ENCODE measurements at regions not wholly inside any gene's neighbourhood (a gene's known extent, or its start where the extent isn't known, plus 50 kb on each side); places are given as distances from the start of the nearest gene placed in this dataset.

GRCh38 chr5:125313555-125313954 is 567.1 kb upstream of the ZNF608 start:
- intact Hi-C loops (cut with micrococcal nuclease): no loop called here
- H3K27ac ChIP-seq (ENCODE audit: low read depth, low read length): no peak overlapping the region
- Mint-ChIP-seq H3K4me1 (no peaks in the 10 kb centered on the region), H3K4me3 (no peak overlapping the region), H3K27me3 (no peaks in the 10 kb centered on the region), H3K27ac (no peak overlapping the region), H3K36me3 (no peaks in the 10 kb centered on the region), H3K9me3 (peaks cover 0 to 21% (median 4%) of the 10 kb centered on the region in 11 donors)
- ATAC-seq (no peak), DNase-seq (no peak)
- no peaks in the 10 kb centered on the region for H3K27me3 ChIP-seq (ENCODE audit: control insufficient read depth in 2 of 2, insufficient read depth in 2 of 2, low read length in 2 of 2)
- no peak overlapping the region for H3K4me3 ChIP-seq (ENCODE audit: low read length)
- no peaks in the 10 kb centered on the region for H3K4me1 ChIP-seq (ENCODE audit: control insufficient read depth in 2 of 2, insufficient read depth in 2 of 2, low read length in 2 of 2)
- POLR2A ChIA-PET: no interaction called here
- H3K36me3 ChIP-seq (ENCODE audit: control insufficient read depth in 2 of 3, insufficient read depth in 3 of 3, low read length in 3 of 3): no peaks in the 10 kb centered on the region
- no peaks in the 10 kb centered on the region for H3K9me3 ChIP-seq (ENCODE audit: control insufficient read depth in 2 of 3, low read length in 3 of 3)
- CTCF ChIA-PET: no interaction called here

DNA sequence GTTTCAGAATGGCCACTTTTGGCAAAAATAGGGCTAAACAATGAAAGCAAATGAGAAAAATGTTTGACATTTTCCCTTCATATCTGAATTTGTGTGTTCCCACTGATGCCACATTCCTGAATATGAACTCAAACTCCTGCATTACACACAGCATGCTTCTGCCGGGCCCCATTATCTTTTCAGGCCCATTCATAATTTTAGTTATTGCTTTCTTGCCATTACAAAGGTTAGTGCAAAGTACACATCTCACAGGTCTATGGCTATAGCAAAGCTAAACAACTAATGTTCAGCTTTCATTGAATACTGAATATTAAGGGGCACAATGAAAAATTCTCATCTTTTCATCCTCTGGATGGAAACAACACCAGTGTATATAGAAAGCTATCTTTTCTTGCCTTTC is 568.9 kb upstream of the ZNF608 start:
- Histone ChIP-seq H3K27me3 (ENCODE audit: control insufficient read depth in 2 of 2, insufficient read depth in 2 of 2, low read length in 2 of 2) (no peaks in the 10 kb centered on the region), H3K36me3 (ENCODE audit: control insufficient read depth in 2 of 3, insufficient read depth in 3 of 3, low read length in 3 of 3) (no peaks in the 10 kb centered on the region), H3K4me3 (ENCODE audit: low read length) (no peak overlapping the region), H3K4me1 (ENCODE audit: control insufficient read depth in 2 of 2, insufficient read depth in 2 of 2, low read length in 2 of 2) (no peaks in the 10 kb centered on the region), H3K9me3 (ENCODE audit: control insufficient read depth in 2 of 3, low read length in 3 of 3) (no peaks in the 10 kb centered on the region), H3K27ac (ENCODE audit: low read depth, low read length) (no peak overlapping the region)
- intact Hi-C loops (cut with micrococcal nuclease): no loop called here
- Mint-ChIP-seq H3K4me3 (no peak overlapping the region), H3K36me3 (no peaks in the 10 kb centered on the region), H3K9me3 (peaks cover 0 to 19% (median 5%) of the 10 kb centered on the region in 11 donors), H3K27ac (no peak overlapping the region), H3K4me1 (no peaks in the 10 kb centered on the region), H3K27me3 (no peaks in the 10 kb centered on the region)
- CTCF ChIA-PET: no interaction called here
- no peak for ATAC-seq
- POLR2A ChIA-PET: no interaction called here
- DNase-seq: no peak

GRCh38 chr5:125316391-125316790 is 570.0 kb upstream of the ZNF608 start:
- no peaks in the 10 kb centered on the region for H3K27me3 ChIP-seq (ENCODE audit: control insufficient read depth in 2 of 2, insufficient read depth in 2 of 2, low read length in 2 of 2)
- POLR2A ChIA-PET: no interaction called here
- CTCF ChIA-PET: no interaction called here
- no peak overlapping the region for H3K4me3 Mint-ChIP-seq
- H3K36me3 Mint-ChIP-seq: no peaks in the 10 kb centered on the region
- DNase-seq (no peak), ATAC-seq (no peak)
- no peak overlapping the region for H3K27ac ChIP-seq (ENCODE audit: low read depth, low read length)
- H3K4me1 Mint-ChIP-seq: no peaks in the 10 kb centered on the region
- intact Hi-C loops (cut with micrococcal nuclease): no loop called here
- H3K4me3 ChIP-seq (ENCODE audit: low read length): no peak overlapping the region
- no peaks in the 10 kb centered on the region for H3K36me3 ChIP-seq (ENCODE audit: control insufficient read depth in 2 of 3, insufficient read depth in 3 of 3, low read length in 3 of 3)
- H3K4me1 ChIP-seq (ENCODE audit: control insufficient read depth in 2 of 2, insufficient read depth in 2 of 2, low read length in 2 of 2): no peaks in the 10 kb centered on the region
- no peak overlapping the region for H3K27ac Mint-ChIP-seq
- H3K9me3 Mint-ChIP-seq: peaks cover 0 to 19% (median 5%) of the 10 kb centered on the region in 11 donors
- no peaks in the 10 kb centered on the region for H3K27me3 Mint-ChIP-seq
- H3K9me3 ChIP-seq (ENCODE audit: control insufficient read depth in 2 of 3, low read length in 3 of 3): no peaks in the 10 kb centered on the region

- ATAC-seq (no peak), DNase-seq (no peak)
- ChIA-PET CTCF (no interaction called here), POLR2A (no interaction called here)
- no peaks in the 10 kb centered on the region for H3K4me1 ChIP-seq (ENCODE audit: control insufficient read depth in 2 of 2, insufficient read depth in 2 of 2, low read length in 2 of 2)
- no peaks in the 10 kb centered on the region for H3K36me3 ChIP-seq (ENCODE audit: control insufficient read depth in 2 of 3, insufficient read depth in 3 of 3, low read length in 3 of 3)
- H3K27me3 Mint-ChIP-seq: no peaks in the 10 kb centered on the region
- no peaks in the 10 kb centered on the region for H3K27me3 ChIP-seq (ENCODE audit: control insufficient read depth in 2 of 2, insufficient read depth in 2 of 2, low read length in 2 of 2)
- intact Hi-C loops (cut with micrococcal nuclease): no loop called here
- no peaks in the 10 kb centered on the region for H3K36me3 Mint-ChIP-seq
- H3K9me3 Mint-ChIP-seq: peaks cover 0 to 19% (median 6%) of the 10 kb centered on the region in 11 donors
- H3K27ac Mint-ChIP-seq: no peak overlapping the region
- no peaks in the 10 kb centered on the region for H3K4me1 Mint-ChIP-seq
- no peak overlapping the region for H3K4me3 ChIP-seq (ENCODE audit: low read length)
- H3K9me3 ChIP-seq (ENCODE audit: control insufficient read depth in 2 of 3, low read length in 3 of 3): no peaks in the 10 kb centered on the region
- no peak overlapping the region for H3K4me3 Mint-ChIP-seq
- no peak overlapping the region for H3K27ac ChIP-seq (ENCODE audit: low read depth, low read length)
These were observed 570.6 kb upstream of the ZNF608 start for GRCh38 chr5:125316915-125317535.

DNA sequence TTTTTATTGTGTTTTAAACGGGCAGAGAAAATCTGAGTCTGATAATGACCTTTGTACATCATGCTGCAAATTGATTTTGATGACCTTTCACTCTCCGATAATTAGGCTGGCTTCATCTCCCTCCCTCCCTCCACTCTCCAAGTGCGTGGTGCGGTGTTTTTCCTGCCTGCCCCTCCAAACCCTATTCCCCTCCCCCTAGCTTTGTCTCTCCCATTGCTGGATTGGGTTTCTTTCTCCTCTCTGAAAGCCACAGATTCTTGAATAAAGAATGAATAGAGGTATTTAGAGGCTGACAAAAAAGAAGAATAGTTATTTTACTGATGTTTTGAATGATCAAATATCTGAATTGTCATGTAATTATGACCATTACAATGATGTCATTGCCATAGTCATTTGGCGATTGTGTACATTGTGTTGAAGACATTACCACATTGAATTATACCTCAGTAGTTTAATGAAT is 571.1 kb upstream of the ZNF608 start:
- ATAC-seq: no peak
- Histone ChIP-seq H3K4me1 (ENCODE audit: control insufficient read depth in 2 of 2, insufficient read depth in 2 of 2, low read length in 2 of 2) (no peaks in the 10 kb centered on the region), H3K27ac (ENCODE audit: low read depth, low read length) (no peak overlapping the region), H3K27me3 (ENCODE audit: control insufficient read depth in 2 of 2, insufficient read depth in 2 of 2, low read length in 2 of 2) (no peaks in the 10 kb centered on the region), H3K4me3 (ENCODE audit: low read length) (no peak overlapping the region), H3K36me3 (ENCODE audit: control insufficient read depth in 2 of 3, insufficient read depth in 3 of 3, low read length in 3 of 3) (no peaks in the 10 kb centered on the region), H3K9me3 (ENCODE audit: control insufficient read depth in 2 of 3, low read length in 3 of 3) (no peaks in the 10 kb centered on the region)
- Mint-ChIP-seq H3K27me3 (no peaks in the 10 kb centered on the region), H3K4me3 (no peak overlapping the region), H3K9me3 (peaks cover 0 to 19% (median 6%) of the 10 kb centered on the region in 11 donors), H3K4me1 (no peaks in the 10 kb centered on the region), H3K36me3 (no peaks in the 10 kb centered on the region), H3K27ac (no peak overlapping the region)
- ChIA-PET POLR2A (no interaction called here), CTCF (no interaction called here)
- intact Hi-C loops (cut with micrococcal nuclease): no loop called here
- DNase-seq: no peak

DNA sequence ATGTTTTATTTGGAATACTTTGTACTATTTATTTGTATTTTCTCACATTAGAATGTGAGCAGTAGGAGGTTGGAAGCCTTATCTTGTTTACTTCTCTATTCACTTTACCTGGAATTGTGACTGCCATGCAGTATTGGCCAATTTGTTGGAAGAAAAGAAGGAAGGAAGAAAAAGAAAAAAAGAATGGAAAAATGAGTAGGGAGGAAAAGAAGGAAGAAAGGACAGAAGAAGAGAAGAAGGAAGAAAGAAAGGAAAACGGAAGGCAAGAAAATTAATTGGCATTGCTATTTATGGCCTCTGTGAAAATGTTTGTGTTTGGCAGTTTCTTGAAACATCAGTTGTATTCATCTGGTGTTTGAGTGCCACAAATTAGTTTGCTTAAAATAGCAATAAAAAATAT is 575.2 kb upstream of the ZNF608 start:
- Histone ChIP-seq H3K36me3 (ENCODE audit: control insufficient read depth in 2 of 3, insufficient read depth in 3 of 3, low read length in 3 of 3) (no peaks in the 10 kb centered on the region), H3K27me3 (ENCODE audit: control insufficient read depth in 2 of 2, insufficient read depth in 2 of 2, low read length in 2 of 2) (no peaks in the 10 kb centered on the region), H3K4me1 (ENCODE audit: control insufficient read depth in 2 of 2, insufficient read depth in 2 of 2, low read length in 2 of 2) (no peaks in the 10 kb centered on the region), H3K9me3 (ENCODE audit: control insufficient read depth in 2 of 3, low read length in 3 of 3) (no peaks in the 10 kb centered on the region), H3K27ac (ENCODE audit: low read depth, low read length) (no peak overlapping the region), H3K4me3 (ENCODE audit: low read length) (no peak overlapping the region)
- intact Hi-C loops (cut with micrococcal nuclease): no loop called here
- POLR2A ChIA-PET: no interaction called here
- CTCF ChIA-PET: no interaction called here
- no peaks in the 10 kb centered on the region for H3K36me3 Mint-ChIP-seq
- peaks cover 0 to 5% (median 1%) of the 10 kb centered on the region in 11 donors for H3K9me3 Mint-ChIP-seq
- no peaks in the 10 kb centered on the region for H3K27me3 Mint-ChIP-seq
- H3K27ac Mint-ChIP-seq: no peak overlapping the region
- DNase-seq (no peak), ATAC-seq (no peak)
- no peak overlapping the region for H3K4me3 Mint-ChIP-seq
- no peaks in the 10 kb centered on the region for H3K4me1 Mint-ChIP-seq

GRCh38 chr5:125323613-125324012 is 577.2 kb upstream of the ZNF608 start:
- Mint-ChIP-seq H3K36me3 (no peaks in the 10 kb centered on the region), H3K9me3 (peaks cover 0 to 7% (median 3%) of the 10 kb centered on the region in 11 donors), H3K27ac (no peak overlapping the region), H3K4me1 (no peaks in the 10 kb centered on the region), H3K4me3 (no peak overlapping the region), H3K27me3 (no peaks in the 10 kb centered on the region)
- H3K27ac ChIP-seq (ENCODE audit: low read depth, low read length): no peak overlapping the region
- no peaks in the 10 kb centered on the region for H3K4me1 ChIP-seq (ENCODE audit: control insufficient read depth in 2 of 2, insufficient read depth in 2 of 2, low read length in 2 of 2)
- ChIA-PET CTCF (no interaction called here), POLR2A (no interaction called here)
- DNase-seq (no peak), ATAC-seq (no peak)
- H3K4me3 ChIP-seq (ENCODE audit: low read length): no peak overlapping the region
- intact Hi-C loops (cut with micrococcal nuclease): no loop called here
- H3K36me3 ChIP-seq (ENCODE audit: control insufficient read depth in 2 of 3, insufficient read depth in 3 of 3, low read length in 3 of 3): no peaks in the 10 kb centered on the region
- H3K27me3 ChIP-seq (ENCODE audit: control insufficient read depth in 2 of 2, insufficient read depth in 2 of 2, low read length in 2 of 2): no peaks in the 10 kb centered on the region
- no peaks in the 10 kb centered on the region for H3K9me3 ChIP-seq (ENCODE audit: control insufficient read depth in 2 of 3, low read length in 3 of 3)

Measured in naive thymus-derived CD4-positive, alpha-beta T cell (primary cell).